ENCODE measurements at regions not wholly inside any gene's neighbourhood (a gene's known extent, or its start where the extent isn't known, plus 50 kb on each side); places are given as distances from the start of the nearest gene placed in this dataset.

DNA sequence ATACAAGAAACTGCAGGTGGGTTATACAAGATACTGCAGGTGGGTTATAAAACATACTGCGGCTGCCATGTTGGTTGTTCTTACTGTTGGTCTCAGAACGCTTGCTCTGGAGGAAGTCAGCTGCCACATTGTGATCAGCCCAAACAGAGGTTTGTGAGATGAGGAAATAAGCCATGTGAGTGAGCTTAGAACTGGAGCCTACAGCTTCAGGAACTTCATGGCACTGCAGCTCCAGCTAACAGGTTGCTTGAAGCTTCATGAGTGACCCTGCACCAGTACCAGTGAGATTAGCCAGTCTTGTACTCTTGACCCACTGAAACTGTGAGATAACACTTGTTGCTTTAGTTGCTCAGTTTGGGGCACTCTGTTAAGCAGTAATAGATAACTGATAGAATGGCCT is 74.5 kb upstream of the PRKCQ start:
- TF ChIP-seq, protein P1, sequence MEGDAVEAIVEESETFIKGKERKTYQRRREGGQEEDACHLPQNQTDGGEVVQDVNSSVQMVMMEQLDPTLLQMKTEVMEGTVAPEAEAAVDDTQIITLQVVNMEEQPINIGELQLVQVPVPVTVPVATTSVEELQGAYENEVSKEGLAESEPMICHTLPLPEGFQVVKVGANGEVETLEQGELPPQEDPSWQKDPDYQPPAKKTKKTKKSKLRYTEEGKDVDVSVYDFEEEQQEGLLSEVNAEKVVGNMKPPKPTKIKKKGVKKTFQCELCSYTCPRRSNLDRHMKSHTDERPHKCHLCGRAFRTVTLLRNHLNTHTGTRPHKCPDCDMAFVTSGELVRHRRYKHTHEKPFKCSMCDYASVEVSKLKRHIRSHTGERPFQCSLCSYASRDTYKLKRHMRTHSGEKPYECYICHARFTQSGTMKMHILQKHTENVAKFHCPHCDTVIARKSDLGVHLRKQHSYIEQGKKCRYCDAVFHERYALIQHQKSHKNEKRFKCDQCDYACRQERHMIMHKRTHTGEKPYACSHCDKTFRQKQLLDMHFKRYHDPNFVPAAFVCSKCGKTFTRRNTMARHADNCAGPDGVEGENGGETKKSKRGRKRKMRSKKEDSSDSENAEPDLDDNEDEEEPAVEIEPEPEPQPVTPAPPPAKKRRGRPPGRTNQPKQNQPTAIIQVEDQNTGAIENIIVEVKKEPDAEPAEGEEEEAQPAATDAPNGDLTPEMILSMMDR (IDR thresholded peaks at IDR 0.05) = no peak
- TF ChIP-seq ZFX (IDR thresholded peaks at IDR 0.05; ENCODE audit: borderline replicate concordance) = no peak
